ACHN (cell line): ENCODE measurements at regions not wholly inside any gene's neighbourhood (a gene's known extent, or its start where the extent isn't known, plus 50 kb on each side); places are given as distances from the start of the nearest gene placed in this dataset.
"Not testable (repeated sequence)": the region's sequence is repeated elsewhere in the genome, so short reads cannot be mapped to it uniquely, and the experiment has no call there.

ENCODE experiments used
- DNase-seq: peaks from one replicate; pipeline ENCODE4 v3.0.0-alpha.2; 2015
- in situ Hi-C: cut with HindIII; loops from 2 replicates; pipeline ENCODE4 v1.10.0; 2017; ENCODE audit warnings: low sequenced_read_pairs, low pct_ligation_motif_present, low pct_unique_long_range_greater_than_20kb

DNA sequence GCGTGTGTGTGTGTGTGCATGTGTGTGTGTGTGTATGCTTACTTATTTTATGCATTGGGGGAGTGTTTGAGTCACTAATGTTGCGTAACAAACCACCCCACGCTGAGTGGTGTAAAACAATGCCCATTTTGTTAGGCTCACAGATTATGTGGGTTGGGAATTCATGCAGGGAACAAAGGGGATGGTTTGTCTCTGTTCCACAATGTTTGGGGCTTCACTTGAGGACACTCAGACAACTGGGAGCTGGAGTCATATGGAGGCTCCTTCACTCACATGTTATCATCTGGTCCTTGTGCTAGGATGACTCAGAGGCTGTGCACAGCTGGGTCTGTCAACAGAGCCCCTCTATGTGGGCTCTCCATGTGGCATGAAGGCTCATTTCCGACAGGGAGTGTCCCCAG, 51.3 kb upstream of the LARGE1 start:
- no peak for DNase-seq
- in situ Hi-C loops = no loop called here

DNA sequence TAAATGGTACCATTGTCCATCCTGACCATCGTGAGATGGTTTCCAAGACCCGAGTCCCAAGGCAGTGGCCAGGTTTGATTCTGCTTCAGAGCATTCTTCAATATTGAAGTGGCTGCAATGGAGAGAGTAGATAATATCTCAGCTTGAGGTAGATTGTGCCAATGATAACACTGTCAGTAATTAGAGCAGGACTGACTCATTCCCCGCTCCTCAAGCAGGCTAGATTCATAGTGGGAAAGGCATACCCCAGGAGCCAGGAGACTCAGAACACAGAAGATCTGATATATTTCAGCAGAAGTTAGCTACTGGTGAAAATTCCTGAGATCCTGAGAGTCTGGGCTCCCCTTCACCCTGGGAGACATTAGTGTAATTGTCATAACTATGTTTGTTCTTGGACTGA, 55.6 kb upstream of the LARGE1 start:
- no peak for DNase-seq
- in situ Hi-C loops = no loop called here

DNA sequence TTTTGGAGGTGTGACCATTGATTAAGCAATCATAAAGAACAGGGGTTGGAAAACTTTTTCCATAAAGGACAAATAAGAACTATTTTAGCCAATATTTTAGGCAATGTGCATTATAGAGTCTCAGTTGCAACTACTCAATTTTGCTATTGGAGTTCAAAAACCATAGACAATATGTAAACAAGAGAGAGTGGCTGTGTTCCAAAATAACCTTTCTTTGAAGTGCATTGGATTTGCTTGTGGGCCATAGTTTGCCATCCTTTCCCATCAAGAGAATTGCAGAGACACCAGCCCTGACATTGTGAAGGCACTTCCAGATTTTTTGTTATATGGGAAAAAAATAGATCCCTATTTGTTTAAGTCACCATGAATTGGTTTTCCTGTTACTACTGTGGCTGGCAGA, 63.3 kb upstream of the LARGE1 start:
- no peak for DNase-seq
- in situ Hi-C loops = no loop called here

DNA sequence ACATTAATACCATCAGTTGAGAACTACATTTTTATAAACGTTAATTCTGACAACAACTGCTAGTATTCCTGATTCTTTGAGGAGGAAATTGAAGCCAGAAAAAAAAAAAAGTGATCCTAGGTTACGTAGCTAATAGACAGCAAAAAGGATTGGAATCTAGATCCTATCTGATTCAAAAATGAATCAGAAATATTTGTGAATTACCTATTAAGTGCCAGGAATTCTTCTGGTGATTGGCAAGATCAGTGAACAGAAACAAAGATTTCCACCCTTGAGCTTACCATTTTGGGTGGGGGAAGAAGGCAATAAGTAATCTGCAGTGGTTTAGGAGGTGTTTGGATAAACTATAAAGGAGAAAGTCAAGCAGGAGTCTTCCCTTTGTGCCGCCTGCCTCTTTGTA, 63.9 kb upstream of the LARGE1 start:
- in situ Hi-C loops = no loop called here
- no peak for DNase-seq

DNA sequence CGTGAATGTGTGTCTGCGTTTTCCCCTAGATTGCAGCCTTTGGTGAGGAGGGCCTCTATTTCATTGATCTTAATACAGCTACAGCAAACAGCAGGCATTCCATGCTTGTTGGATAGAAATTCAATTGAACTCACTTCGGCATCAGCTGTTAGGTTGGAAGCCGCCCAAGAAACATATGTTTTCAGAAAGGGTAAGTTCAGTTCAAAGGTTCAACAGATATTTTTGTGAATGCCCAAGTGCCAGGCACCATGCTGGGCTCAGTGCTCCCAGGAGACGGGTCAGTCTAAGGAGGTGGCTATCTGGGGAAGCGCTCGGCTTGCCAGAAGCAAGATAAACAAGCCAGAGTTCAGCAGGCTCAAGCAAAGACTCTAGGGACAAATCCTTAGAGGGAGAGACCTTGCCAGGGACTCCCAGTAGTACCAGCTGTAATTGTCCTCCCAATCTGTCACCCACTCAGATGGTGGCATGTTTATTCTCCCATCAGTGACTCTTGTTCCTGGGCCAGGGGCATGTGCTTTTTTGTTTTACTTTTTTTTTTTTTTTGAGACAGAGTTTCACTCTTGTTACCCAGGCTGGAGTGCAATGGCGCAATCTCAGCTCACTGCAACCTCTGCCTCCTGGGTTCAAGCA, 64.5 kb upstream of the LARGE1 start:
- DNase-seq = no peak
- in situ Hi-C loops = no loop called here

GRCh38 chr22:33985506-33985905, 65.2 kb upstream of the LARGE1 start:
- in situ Hi-C loops = no loop called here
- no peak for DNase-seq

DNA sequence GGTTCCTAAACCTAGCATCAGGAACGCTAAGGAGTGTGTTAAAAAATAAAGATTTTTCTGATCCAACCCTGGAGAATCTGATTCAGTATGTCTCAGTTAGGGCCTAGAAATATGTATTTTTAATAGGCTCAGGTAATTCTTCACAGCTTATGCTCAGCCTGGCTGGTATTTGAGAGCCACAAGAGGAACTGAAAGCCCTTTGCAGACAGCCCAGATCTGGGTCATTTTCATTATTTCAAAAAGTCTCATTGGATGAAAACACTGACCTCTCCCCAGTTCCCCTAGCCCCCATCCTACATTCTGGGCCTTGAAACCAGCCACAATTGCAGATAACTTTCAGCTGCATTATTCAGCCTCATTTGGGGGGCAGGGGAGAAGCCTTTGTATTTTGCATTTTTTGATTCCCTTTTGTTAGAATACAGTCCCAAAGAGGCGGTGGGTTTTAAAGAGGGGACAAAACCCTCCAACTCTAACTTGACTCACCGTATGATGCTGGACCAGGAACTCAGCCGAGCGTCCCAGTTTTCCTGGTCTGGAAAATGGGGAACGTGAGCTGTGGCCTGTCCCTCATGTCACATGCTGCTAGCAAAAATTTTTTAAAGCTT, 66.0 kb upstream of the LARGE1 start:
- DNase-seq = no peak
- in situ Hi-C loops = no loop called here

DNA sequence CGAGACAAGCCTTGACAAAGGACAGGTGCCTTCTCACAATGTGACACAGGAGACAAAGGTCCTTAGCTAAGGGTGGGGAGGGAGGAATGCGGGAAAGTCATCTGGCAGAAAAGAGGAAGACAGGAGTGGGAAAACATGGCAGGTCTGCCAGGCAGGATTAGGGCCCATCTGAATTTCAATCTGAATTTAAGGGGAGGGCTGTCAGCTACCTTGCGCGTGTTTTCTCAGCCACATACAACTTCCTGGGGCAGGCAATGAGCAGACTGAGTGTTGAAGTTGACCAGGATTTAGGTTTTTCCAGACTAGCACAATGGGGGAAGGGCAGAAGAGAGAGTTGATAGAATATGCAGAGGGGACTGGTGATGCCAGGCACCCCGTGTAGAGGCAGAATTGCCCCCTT, 66.7 kb upstream of the LARGE1 start:
- no peak for DNase-seq
- in situ Hi-C loops = no loop called here

- DNase-seq, in situ Hi-C loops: not testable (repeated sequence)
Observed at GRCh38 chr22:33989263-33989662, 69.0 kb upstream of the LARGE1 start.

GRCh38 chr22:33991620-33992019, 71.3 kb upstream of the LARGE1 start:
- in situ Hi-C loops = no loop called here
- DNase-seq = no peak

- in situ Hi-C loops = no loop called here
- no peak for DNase-seq
Observed at GRCh38 chr22:33996824-33997223, 76.5 kb upstream of the LARGE1 start.

- in situ Hi-C loops = no loop called here
- no peak for DNase-seq
Observed at GRCh38 chr22:34000879-34001526, 80.7 kb upstream of the LARGE1 start.

DNA sequence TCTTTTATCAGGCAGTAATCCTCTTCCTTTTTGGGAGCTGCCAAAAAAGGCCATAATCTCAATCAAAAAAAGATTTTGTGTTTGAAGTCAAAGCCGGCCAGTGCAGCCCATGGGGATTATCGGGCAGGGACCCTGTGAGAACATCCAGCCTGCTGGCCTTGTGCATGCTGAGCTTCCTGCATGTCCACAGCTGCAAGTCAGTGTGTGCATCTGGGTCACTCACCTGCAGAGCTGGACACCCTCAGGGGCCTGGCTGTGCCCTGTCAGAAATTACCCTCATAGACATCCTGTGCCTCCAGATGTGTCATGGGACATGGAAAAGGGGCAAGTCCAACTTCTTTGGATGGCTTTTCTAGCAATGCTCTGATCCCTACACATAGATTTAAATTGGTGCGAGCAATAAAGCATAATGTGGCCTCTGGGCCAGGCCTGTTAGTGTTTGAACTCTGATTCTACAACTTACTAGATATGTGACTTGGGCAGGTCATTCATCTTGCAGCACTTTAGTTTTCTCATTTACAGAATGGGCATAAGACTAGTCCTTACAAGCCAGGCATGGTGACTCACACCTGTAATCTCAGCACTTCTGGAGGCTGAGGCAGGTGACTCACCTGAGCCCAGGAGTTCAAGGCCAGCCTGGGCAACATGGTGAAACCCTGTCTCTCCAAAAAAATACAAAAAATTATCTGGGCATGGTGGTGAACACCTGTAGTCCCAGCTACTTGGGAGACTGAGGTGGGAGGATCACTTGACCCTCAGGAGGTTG, 81.6 kb upstream of the LARGE1 start:
- DNase-seq = no peak
- in situ Hi-C loops = no loop called here

DNA sequence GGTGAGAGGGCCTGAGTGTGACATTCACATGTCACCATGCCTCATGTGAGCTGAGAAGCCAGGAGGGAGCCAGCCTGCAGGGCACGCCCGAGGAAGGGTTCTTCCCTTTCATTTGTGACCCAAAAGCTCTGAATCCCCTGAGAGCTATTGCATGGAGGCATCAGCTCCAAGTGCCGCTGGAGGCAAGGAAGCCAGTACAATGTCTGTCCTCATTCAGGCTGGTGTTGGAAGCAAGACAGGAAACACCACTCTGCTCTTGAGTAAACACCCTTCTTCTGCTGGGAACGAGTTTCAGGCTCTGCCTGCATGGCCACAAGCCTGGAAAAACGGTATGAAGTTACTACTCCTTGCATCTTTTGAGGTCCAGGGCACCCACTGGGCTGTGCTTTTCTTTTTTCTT, 83.8 kb upstream of the LARGE1 start:
- in situ Hi-C loops = no loop called here
- DNase-seq = no peak

DNA sequence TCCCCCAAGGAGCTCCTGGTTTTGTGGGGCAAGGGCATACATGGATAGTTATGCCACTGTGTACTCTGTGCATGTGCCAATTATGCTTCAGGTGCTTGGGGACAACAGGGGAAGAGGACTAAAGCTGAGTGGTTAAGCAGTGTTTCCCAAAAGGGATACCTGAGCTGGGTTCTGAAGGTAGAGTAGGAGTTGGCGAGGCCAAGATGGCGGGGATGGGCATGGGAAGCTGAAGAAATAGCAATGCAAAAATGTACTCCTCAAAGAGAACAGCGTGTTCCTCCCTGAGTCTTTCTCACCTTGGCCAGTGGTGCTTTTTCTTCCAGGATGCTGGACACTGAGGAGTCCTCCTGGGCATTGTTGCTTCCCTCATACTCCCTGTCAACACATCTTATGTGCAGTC, 90.0 kb upstream of the LARGE1 start:
- in situ Hi-C loops = no loop called here
- no peak for DNase-seq

- in situ Hi-C loops = no loop called here
- no peak for DNase-seq
Observed at GRCh38 chr22:34015642-34016041, 95.4 kb upstream of the LARGE1 start.

- no peak for DNase-seq
- in situ Hi-C loops = no loop called here
Observed at GRCh38 chr22:34017205-34017604, 96.9 kb upstream of the LARGE1 start.

DNA sequence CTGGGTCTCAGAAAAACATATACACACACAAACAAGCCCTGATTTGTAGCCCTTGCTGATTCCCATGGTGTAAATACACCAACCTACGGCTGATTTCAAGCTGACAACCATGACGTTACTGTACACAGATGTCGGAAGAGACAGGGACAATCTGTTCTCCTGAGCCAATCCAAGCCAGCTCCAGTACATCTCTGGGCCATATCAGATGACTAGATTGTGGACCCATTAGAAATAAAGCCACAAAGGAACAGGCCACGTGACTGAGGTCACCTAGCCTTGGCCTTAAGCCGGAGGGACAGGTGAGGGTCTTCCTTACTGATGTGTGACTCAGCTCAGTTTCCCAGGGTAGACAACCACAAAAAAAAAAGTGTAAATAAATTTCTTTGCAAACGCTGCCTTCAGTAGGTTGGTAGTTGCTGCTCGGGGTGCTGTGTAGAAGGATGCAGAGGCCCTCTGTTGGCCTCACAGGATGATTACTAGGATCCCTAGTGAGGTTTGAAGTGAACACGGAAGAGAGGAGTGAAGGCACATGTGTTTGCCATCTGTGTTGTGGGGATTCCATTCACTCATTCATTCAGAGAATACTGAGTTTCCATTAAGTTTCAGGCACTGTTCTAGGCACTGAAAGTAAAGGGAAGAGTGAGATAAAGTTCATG, 99.0 kb upstream of the LARGE1 start:
- in situ Hi-C loops = no loop called here
- DNase-seq = no peak

DNA sequence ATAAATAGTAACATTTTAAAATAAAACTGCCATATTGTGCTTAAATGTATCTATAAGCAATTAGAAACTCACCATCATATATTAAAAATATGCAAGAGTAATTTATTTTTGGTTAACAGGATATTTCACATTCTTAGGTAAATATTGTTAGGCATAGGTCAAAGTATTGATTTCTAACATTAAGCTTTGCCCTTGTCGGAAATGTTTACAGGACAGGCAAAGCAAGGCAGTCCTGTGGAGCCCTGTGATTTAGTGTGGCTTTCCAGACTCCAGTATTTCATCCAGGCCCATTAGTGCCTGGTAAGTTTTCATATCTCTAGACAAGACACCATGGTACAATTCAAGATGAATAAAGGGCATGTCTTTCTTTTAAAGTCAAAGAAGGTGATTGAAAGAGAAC, 114.9 kb upstream of the LARGE1 start:
- in situ Hi-C loops = no loop called here
- DNase-seq = no peak
